ENCODE measurements at regions not wholly inside any gene's neighbourhood (a gene's known extent, or its start where the extent isn't known, plus 50 kb on each side); places are given as distances from the start of the nearest gene placed in this dataset.

DNA sequence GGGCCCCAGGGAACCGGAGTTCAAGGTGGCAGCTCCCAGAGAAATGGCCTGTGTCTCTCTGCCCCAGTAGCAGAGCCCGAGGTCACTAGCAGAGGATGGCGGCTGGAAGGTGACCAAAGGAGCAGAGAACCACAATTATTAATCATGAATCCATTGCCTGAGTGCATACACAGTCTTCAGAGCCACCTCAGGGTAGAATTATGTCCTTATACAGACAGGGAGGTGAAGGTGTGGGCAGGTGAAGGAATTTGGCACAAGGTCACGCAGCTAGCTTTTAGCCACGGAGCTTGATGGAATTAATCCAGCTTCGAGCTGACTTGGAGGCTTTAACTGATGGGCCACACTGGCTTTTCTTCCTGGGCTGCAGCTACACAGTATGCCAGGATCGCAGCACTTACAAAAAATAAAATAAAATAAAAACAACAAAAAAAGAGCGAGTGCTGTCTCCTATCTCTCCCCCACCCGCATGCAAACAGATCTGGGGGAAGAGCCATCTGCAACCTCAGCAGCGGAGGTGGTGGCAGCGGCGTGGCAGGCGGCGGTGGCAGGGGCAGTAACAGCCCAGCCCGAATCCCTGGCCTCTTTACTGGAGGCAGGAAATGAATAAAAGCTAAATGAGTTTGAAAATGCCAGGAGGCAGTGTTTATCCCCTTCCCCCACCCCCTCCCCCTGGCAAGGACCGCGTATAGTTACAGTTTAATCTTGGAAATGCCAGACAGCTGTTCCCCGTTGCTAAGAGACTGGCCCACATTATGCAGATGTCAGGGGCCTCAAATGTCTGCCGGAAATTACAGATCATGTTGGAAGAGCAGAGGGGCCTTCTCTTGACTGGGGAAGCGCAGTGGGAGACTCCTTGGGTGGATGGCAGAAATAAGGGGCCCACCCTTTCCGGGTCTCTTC, 93.5 kb downstream of the LRRC74A start:
- ChIA-PET POLR2A (interaction anchor here (0.8 to 3.5 kb wide), 8 partner anchors 17 to 121 kb away, joined by 3 to 15 read pairs (median 6); partner anchors contain the start of gene IRF2BPL), CTCF (interaction anchor here (0.6 to 3.5 kb wide), 6 partner anchors 21 to 140 kb away, joined by 3 to 12 read pairs (median 5); no protein-coding TSS in a partner anchor)
- no peak for TF ChIP-seq ZNF384 (IDR thresholded peaks at IDR 0.05)
- TF ChIP-seq L3MBTL2 (conservative IDR thresholded peaks at IDR 0.05) = no peak
- no peak for TF ChIP-seq LEF1 (IDR thresholded peaks at IDR 0.05; ENCODE audit: borderline replicate concordance)
- no peak for TF ChIP-seq SP1 (IDR thresholded peaks at IDR 0.05)
- no peak for TF ChIP-seq NFRKB (IDR thresholded peaks at IDR 0.05)
- no peak for TF ChIP-seq TARDBP (IDR thresholded peaks at IDR 0.05)
- TF ChIP-seq CTBP1 (IDR thresholded peaks at IDR 0.05; ENCODE audit: borderline replicate concordance) = no peak
- TF ChIP-seq SUZ12 (IDR thresholded peaks at IDR 0.05) = no peak
- no peak for TF ChIP-seq FOXM1 (IDR thresholded peaks at IDR 0.05; ENCODE audit: borderline replicate concordance)
- TF ChIP-seq ELF4 (IDR thresholded peaks at IDR 0.05) = no peak
- TF ChIP-seq BHLHE40 (IDR thresholded peaks at IDR 0.05; ENCODE audit: borderline replicate concordance) = no peak
- no peak for TF ChIP-seq HDGF (IDR thresholded peaks at IDR 0.05; ENCODE audit: borderline replicate concordance)
- TF ChIP-seq, protein P1, sequence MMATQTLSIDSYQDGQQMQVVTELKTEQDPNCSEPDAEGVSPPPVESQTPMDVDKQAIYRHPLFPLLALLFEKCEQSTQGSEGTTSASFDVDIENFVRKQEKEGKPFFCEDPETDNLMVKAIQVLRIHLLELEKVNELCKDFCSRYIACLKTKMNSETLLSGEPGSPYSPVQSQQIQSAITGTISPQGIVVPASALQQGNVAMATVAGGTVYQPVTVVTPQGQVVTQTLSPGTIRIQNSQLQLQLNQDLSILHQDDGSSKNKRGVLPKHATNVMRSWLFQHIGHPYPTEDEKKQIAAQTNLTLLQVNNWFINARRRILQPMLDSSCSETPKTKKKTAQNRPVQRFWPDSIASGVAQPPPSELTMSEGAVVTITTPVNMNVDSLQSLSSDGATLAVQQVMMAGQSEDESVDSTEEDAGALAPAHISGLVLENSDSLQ (IDR thresholded peaks at IDR 0.05) = no peak
- no peak for TF ChIP-seq FOXK2 (IDR thresholded peaks at IDR 0.05)
- TF ChIP-seq ARNT (IDR thresholded peaks at IDR 0.05) = no peak
- TF ChIP-seq FOXA1 (IDR thresholded peaks at IDR 0.05) = no peak
- DNase-seq (ENCODE audit: extremely low spot score) = no peak

Measured in HEK293T (cell line).